ENCODE measurements at regions not wholly inside any gene's neighbourhood (a gene's known extent, or its start where the extent isn't known, plus 50 kb on each side); places are given as distances from the start of the nearest gene placed in this dataset.

- no peak for TF ChIP-seq CTCF (IDR thresholded peaks at IDR 0.05; ENCODE audit: insufficient read depth, low read length)
- H3K4me3 ChIP-seq (ENCODE audit: low read depth, low read length) = no peak overlapping the region
- DNase-seq (ENCODE audit: low read depth) = peak; percentile 32
These were observed 362.6 kb upstream of the MGMT start for GRCh38 chr10:129104266-129105045.

GRCh38 chr10:129105266-129105665, 361.8 kb upstream of the MGMT start:
- H3K4me3 ChIP-seq (ENCODE audit: low read depth, low read length) = no peak overlapping the region
- TF ChIP-seq CTCF (IDR thresholded peaks at IDR 0.05; ENCODE audit: insufficient read depth, low read length) = no peak
- DNase-seq (ENCODE audit: low read depth) = peak; percentile 92

GRCh38 chr10:129106314-129106713, 360.7 kb upstream of the MGMT start:
- H3K4me3 ChIP-seq (ENCODE audit: low read depth, low read length) = no peak overlapping the region
- TF ChIP-seq CTCF (IDR thresholded peaks at IDR 0.05; ENCODE audit: insufficient read depth, low read length) = no peak
- DNase-seq (ENCODE audit: low read depth) = no peak

- TF ChIP-seq CTCF (IDR thresholded peaks at IDR 0.05; ENCODE audit: insufficient read depth, low read length) = no peak
- DNase-seq (ENCODE audit: low read depth) = no peak
- no peak overlapping the region for H3K4me3 ChIP-seq (ENCODE audit: low read depth, low read length)
These were observed 359.5 kb upstream of the MGMT start for GRCh38 chr10:129107525-129107924.

GRCh38 chr10:129108378-129108777, 358.7 kb upstream of the MGMT start:
- peak; percentile 5 for DNase-seq (ENCODE audit: low read depth)
- no peak for TF ChIP-seq CTCF (IDR thresholded peaks at IDR 0.05; ENCODE audit: insufficient read depth, low read length)
- H3K4me3 ChIP-seq (ENCODE audit: low read depth, low read length) = no peak overlapping the region

GRCh38 chr10:129108994-129109393, 358.0 kb upstream of the MGMT start:
- no peak for TF ChIP-seq CTCF (IDR thresholded peaks at IDR 0.05; ENCODE audit: insufficient read depth, low read length)
- DNase-seq (ENCODE audit: low read depth) = no peak

GRCh38 chr10:129110780-129111179, 356.3 kb upstream of the MGMT start:
- H3K4me3 ChIP-seq (ENCODE audit: low read depth, low read length) = no peak overlapping the region
- no peak for DNase-seq (ENCODE audit: low read depth)
- no peak for TF ChIP-seq CTCF (IDR thresholded peaks at IDR 0.05; ENCODE audit: insufficient read depth, low read length)

More at GRCh38 chr10:129108994-129109393, 358.0 kb upstream of the MGMT start:
- no peak overlapping the region for H3K4me3 ChIP-seq (ENCODE audit: low read depth, low read length)

Data from fibroblast of the aortic adventitia (primary cell).